WERI-Rb-1 (cell line): ENCODE measurements at regions not wholly inside any gene's neighbourhood (a gene's known extent, or its start where the extent isn't known, plus 50 kb on each side); places are given as distances from the start of the nearest gene placed in this dataset.

ENCODE experiments used
- DNase-seq: peaks from one replicate; pipeline ENCODE4 v3.0.0-alpha.2; 2020
- H3K27ac ChIP-seq: fragments of 250-450 bp; sonication (Bioruptor Pico); 2 replicates; pipeline ENCODE4 v1.5.1; 2020; ENCODE audit warnings: mild to moderate bottlenecking, moderate library complexity
- H3K27me3 ChIP-seq: fragments of 250-450 bp; sonication (Bioruptor Pico); 2 replicates; pipeline ENCODE4 v1.5.1; 2021; ENCODE audit warnings: mild to moderate bottlenecking, low read depth, moderate library complexity; ENCODE audit not compliant: insufficient read depth, severe bottlenecking
- H3K36me3 ChIP-seq: fragments of 250-450 bp; sonication (Bioruptor Pico); 2 replicates; pipeline ENCODE4 v1.5.1; 2020; ENCODE audit warnings: mild to moderate bottlenecking, moderate library complexity
- H3K4me3 ChIP-seq: 2 replicates; pipeline ENCODE4 v1.5.1; 2011; ENCODE audit warnings: low read depth, mild to moderate bottlenecking, control low read depth, low read length
- H3K9me3 ChIP-seq: fragments of 250-450 bp; sonication (Bioruptor Pico); 2 replicates; pipeline ENCODE4 v1.5.1; 2021; ENCODE audit warnings: mild to moderate bottlenecking, moderate library complexity; ENCODE audit not compliant: severe bottlenecking
- CTCF ChIP-seq: IDR thresholded peaks from 2 replicates; pipeline ENCODE4 v1.5.1; 2011; ENCODE audit warnings: low read depth, mild to moderate bottlenecking, control low read depth, inconsistent platforms, low read length

DNA sequence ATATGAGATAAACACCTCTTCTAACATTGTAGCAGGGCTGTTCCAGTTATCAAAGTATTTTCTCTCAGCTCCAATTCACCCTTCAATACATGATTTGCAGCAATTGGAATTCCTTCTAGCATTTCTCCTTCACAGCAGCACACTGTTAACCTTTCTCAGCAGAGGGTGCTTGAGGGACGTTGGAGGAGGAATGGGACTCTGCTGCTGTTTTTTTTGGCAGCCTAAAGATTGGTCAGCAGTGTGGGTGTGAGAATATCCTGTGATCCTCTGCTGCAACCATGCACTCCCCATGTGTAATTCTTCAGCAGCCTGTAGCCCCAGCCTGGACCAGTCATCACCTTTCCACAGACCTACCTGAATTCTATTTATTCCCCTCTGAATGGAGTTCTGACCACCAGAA lies 1708.9 kb upstream of the CELF4 start:
- no peak for TF ChIP-seq CTCF
- Histone ChIP-seq H3K4me3 (no peak overlapping the region), H3K36me3 (no peaks in the 10 kb centered on the region), H3K27me3 (no peaks in the 10 kb centered on the region), H3K9me3 (no peaks in the 10 kb centered on the region), H3K27ac (no peak overlapping the region)
- DNase-seq = no peak

DNA sequence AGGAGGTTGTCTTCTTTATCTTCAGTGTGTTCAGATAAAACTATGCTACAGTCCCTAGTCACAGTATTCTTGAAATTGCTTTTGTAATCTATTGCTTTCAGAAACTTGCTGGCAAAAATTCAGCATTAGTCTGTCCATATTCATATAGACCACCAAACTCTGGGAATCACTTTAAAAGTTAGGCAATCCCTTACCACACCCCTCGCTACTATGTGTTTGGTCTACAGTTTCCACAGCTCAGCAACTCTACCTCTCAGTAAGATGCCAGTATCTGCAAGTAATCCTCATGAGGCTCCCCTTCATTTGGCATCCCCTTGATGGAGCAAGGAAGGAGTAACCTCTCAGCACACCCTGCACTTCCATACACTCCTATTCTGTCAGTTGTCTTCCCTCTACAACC lies 1706.6 kb upstream of the CELF4 start:
- Histone ChIP-seq H3K27ac (no peak overlapping the region), H3K36me3 (no peaks in the 10 kb centered on the region), H3K4me3 (no peak overlapping the region), H3K27me3 (no peaks in the 10 kb centered on the region), H3K9me3 (no peaks in the 10 kb centered on the region)
- no peak for TF ChIP-seq CTCF
- no peak for DNase-seq

DNA sequence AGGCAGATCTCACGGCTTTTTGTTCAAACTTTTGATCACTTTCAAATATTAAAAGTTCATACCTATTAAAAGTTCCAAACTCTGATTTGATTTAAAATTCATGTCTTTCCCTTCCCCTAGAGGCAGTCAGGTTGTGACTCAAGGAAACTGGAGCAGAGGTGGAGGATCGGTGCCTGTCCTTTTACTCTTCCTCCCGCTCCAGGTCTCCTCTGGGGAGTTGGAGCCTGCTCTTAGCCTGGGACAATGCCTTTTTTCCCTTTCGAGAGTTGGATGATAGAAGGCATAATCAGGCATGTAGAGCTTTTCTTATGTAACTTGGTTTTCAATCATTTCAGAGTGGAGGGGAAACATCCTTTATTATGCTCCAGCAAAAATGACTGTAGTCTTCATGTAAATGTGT lies 1706.1 kb upstream of the CELF4 start:
- H3K36me3 ChIP-seq = no peaks in the 10 kb centered on the region
- no peak overlapping the region for H3K4me3 ChIP-seq
- no peak for TF ChIP-seq CTCF
- no peak overlapping the region for H3K27ac ChIP-seq
- DNase-seq = no peak
- H3K27me3 ChIP-seq = no peaks in the 10 kb centered on the region
- no peaks in the 10 kb centered on the region for H3K9me3 ChIP-seq

- no peaks in the 10 kb centered on the region for H3K27me3 ChIP-seq
- DNase-seq = no peak
- H3K4me3 ChIP-seq = no peak overlapping the region
- no peaks in the 10 kb centered on the region for H3K36me3 ChIP-seq
- no peaks in the 10 kb centered on the region for H3K9me3 ChIP-seq
- H3K27ac ChIP-seq = no peak overlapping the region
- no peak for TF ChIP-seq CTCF
These were observed 1695.0 kb upstream of the CELF4 start for GRCh38 chr18:39260565-39260964.

DNA sequence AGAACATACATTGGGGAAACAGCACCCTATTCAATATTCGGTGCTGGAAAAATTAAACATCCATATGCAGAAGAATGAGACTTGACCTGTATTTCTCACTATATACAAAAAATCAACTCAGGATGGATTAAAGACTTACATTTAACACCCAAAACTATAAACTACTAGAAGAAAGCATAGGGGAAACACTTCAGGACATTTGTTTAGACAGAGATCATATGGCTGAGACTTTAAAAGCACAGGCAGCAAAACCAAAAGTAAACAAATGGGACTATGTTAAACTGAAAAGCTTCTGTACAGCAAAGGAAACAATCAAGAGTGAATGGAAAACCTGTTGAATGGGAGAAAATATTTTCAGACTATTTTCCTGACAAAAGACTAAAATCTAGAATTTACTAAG lies 1694.1 kb upstream of the CELF4 start:
- no peak overlapping the region for H3K4me3 ChIP-seq
- H3K36me3 ChIP-seq = no peaks in the 10 kb centered on the region
- no peaks in the 10 kb centered on the region for H3K27me3 ChIP-seq
- TF ChIP-seq CTCF = no peak
- H3K9me3 ChIP-seq = no peaks in the 10 kb centered on the region
- no peak for DNase-seq
- no peak overlapping the region for H3K27ac ChIP-seq

- no peaks in the 10 kb centered on the region for H3K27me3 ChIP-seq
- no peaks in the 10 kb centered on the region for H3K36me3 ChIP-seq
- no peak for DNase-seq
- no peak overlapping the region for H3K27ac ChIP-seq
- H3K9me3 ChIP-seq = no peaks in the 10 kb centered on the region
- no peak overlapping the region for H3K4me3 ChIP-seq
- TF ChIP-seq CTCF = no peak
These were observed 1678.6 kb upstream of the CELF4 start for GRCh38 chr18:39244242-39244641.
